Neutrophil (primary cell): ENCODE measurements at regions not wholly inside any gene's neighbourhood (a gene's known extent, or its start where the extent isn't known, plus 50 kb on each side); places are given as distances from the start of the nearest gene placed in this dataset.
"Not testable (repeated sequence)": the region's sequence is repeated elsewhere in the genome, so short reads cannot be mapped to it uniquely, and the experiment has no call there.

Experiments
- H3K27ac ChIP-seq: fragments of 200-600 bp; sonication (generic); 2 replicates; pipeline ENCODE4 v1.5.1; 2016; ENCODE audit warnings: mild to moderate bottlenecking, moderate library complexity
- H3K27me3 ChIP-seq: fragments of 200-600 bp; sonication (generic); 2 replicates; pipeline ENCODE4 v1.6.0; 2016; ENCODE audit warnings: mild to moderate bottlenecking
- H3K36me3 ChIP-seq: fragments of 200-600 bp; sonication (generic); 2 replicates; pipeline ENCODE4 v1.5.1; 2017
- H3K4me1 ChIP-seq, 2 experiments: fragments of 200-600 bp in 1 of 2; sonication (generic) in 1 of 2; 1 replicate in 1 of 2; 2 replicates in 1 of 2; pipeline versions ENCODE4 v1.5.1 to v1.6.1; 2013 to 2016; ENCODE audit warnings: low read depth in 1 of 2, low read length in 1 of 2, mild to moderate bottlenecking in 1 of 2, moderate library complexity in 1 of 2; ENCODE audit not compliant: control insufficient read depth in 1 of 2, insufficient read depth in 1 of 2
- H3K4me3 ChIP-seq, 2 experiments: fragments of 200-600 bp in 1 of 2; sonication (generic) in 1 of 2; 1 replicate in 1 of 2; 2 replicates in 1 of 2; pipeline ENCODE4 v1.5.1; 2013 to 2016; ENCODE audit warnings: low read depth in 1 of 2, low read length in 1 of 2, mild to moderate bottlenecking in 1 of 2, moderate library complexity in 1 of 2
- H3K9me3 ChIP-seq: fragments of 200-600 bp; sonication (generic); 2 replicates; pipeline ENCODE4 v1.5.1; 2016
- CTCF ChIP-seq: fragments of 200-600 bp; sonication (generic); IDR thresholded peaks from 2 replicates; pipeline ENCODE4 v1.5.1; 2016; ENCODE audit warnings: antibody characterized with exemption

GRCh38 chr3:105293441-105293840 lies 73.3 kb upstream of the ALCAM start:
- no peaks in the 10 kb centered on the region for H3K4me1 ChIP-seq
- H3K27ac ChIP-seq: no peak overlapping the region
- no peaks in the 10 kb centered on the region for H3K9me3 ChIP-seq
- no peaks in the 10 kb centered on the region for H3K27me3 ChIP-seq
- no peak for TF ChIP-seq CTCF
- no peak overlapping the region for H3K4me3 ChIP-seq
- H3K36me3 ChIP-seq: no peaks in the 10 kb centered on the region

GRCh38 chr3:105296182-105296822 lies 70.4 kb upstream of the ALCAM start:
- H3K36me3 ChIP-seq, H3K27me3 ChIP-seq, H3K9me3 ChIP-seq, H3K4me3 ChIP-seq, H3K4me1 ChIP-seq, H3K27ac ChIP-seq: not testable (repeated sequence)

GRCh38 chr3:105304487-105304886 lies 62.2 kb upstream of the ALCAM start:
- Histone ChIP-seq H3K27ac (no peak overlapping the region), H3K4me1 (no peaks in the 10 kb centered on the region), H3K27me3 (no peaks in the 10 kb centered on the region), H3K36me3 (no peaks in the 10 kb centered on the region), H3K9me3 (no peaks in the 10 kb centered on the region), H3K4me3 (no peak overlapping the region)
- TF ChIP-seq CTCF: no peak

GRCh38 chr3:105315144-105315543 lies 51.6 kb upstream of the ALCAM start:
- TF ChIP-seq CTCF: no peak
- Histone ChIP-seq H3K27me3 (no peaks in the 10 kb centered on the region), H3K9me3 (no peaks in the 10 kb centered on the region), H3K36me3 (no peaks in the 10 kb centered on the region), H3K4me1 (no peaks in the 10 kb centered on the region), H3K27ac (no peak overlapping the region), H3K4me3 (no peak overlapping the region)

- H3K4me3 ChIP-seq: no peak overlapping the region
- no peaks in the 10 kb centered on the region for H3K9me3 ChIP-seq
- TF ChIP-seq CTCF: no peak
- no peaks in the 10 kb centered on the region for H3K27me3 ChIP-seq
- H3K27ac ChIP-seq: no peak overlapping the region
- H3K36me3 ChIP-seq: no peaks in the 10 kb centered on the region
- H3K4me1 ChIP-seq: no peaks in the 10 kb centered on the region
Measured at GRCh38 chr3:105315815-105316214, 50.9 kb upstream of the ALCAM start.

GRCh38 chr3:105316331-105316730 lies 50.4 kb upstream of the ALCAM start:
- H3K27ac ChIP-seq: no peak overlapping the region
- no peaks in the 10 kb centered on the region for H3K36me3 ChIP-seq
- H3K9me3 ChIP-seq: no peaks in the 10 kb centered on the region
- TF ChIP-seq CTCF: no peak
- no peaks in the 10 kb centered on the region for H3K27me3 ChIP-seq
- H3K4me1 ChIP-seq: no peaks in the 10 kb centered on the region
- H3K4me3 ChIP-seq: no peak overlapping the region
